H1 (cell line): ENCODE measurements at regions not wholly inside any gene's neighbourhood (a gene's known extent, or its start where the extent isn't known, plus 50 kb on each side); places are given as distances from the start of the nearest gene placed in this dataset.

Experiments
- BCL11A ChIP-seq, 2 experiments: IDR thresholded peaks; one replicate each; pipeline ENCODE4 v1.6.1; 2011; ENCODE audit warnings: low read depth in 2 of 2, low read length in 2 of 2, mild to moderate bottlenecking in 2 of 2
- CTCF ChIP-seq, 3 experiments: IDR thresholded peaks; 1 replicate in 2 of 3; 2 replicates in 1 of 3; pipeline versions ENCODE4 v1.5.1 to v1.6.1; 2011; ENCODE audit warnings: low read length in 3 of 3, mild to moderate bottlenecking in 3 of 3, inconsistent platforms in 2 of 3, low read depth in 1 of 3, moderate library complexity in 1 of 3; ENCODE audit not compliant: insufficient read depth in 1 of 3; ENCODE audit errors: control extremely low read depth in 1 of 3
- EP300 ChIP-seq, 2 experiments: IDR thresholded peaks; 1 replicate in 1 of 2; 2 replicates in 1 of 2; pipeline ENCODE4 v1.6.1; 2011 to 2012; ENCODE audit warnings: low read depth in 2 of 2, low read length in 2 of 2, mild to moderate bottlenecking in 2 of 2, borderline replicate concordance in 1 of 2, inconsistent platforms in 1 of 2, moderate library complexity in 1 of 2
- EZH2 ChIP-seq: fragments of 200-600 bp; sonication (generic); IDR thresholded peaks from 2 replicates; pipeline ENCODE4 v1.7.1; 2012; ENCODE audit warnings: low read depth, mild to moderate bottlenecking, moderate library complexity, low read length, inconsistent platforms; ENCODE audit not compliant: severe bottlenecking
- KDM5A ChIP-seq: fragments of 200-600 bp; IDR thresholded peaks from 2 replicates; pipeline ENCODE4 v1.7.1; 2012; ENCODE audit warnings: mild to moderate bottlenecking, low read length, inconsistent platforms, mixed read lengths
- MAX ChIP-seq: IDR thresholded peaks from 2 replicates; pipeline ENCODE4 v1.6.1; 2012; ENCODE audit warnings: inconsistent platforms
- POLR2A ChIP-seq, 2 experiments: IDR thresholded peaks; 1 replicate in 1 of 2; 2 replicates in 1 of 2; pipeline ENCODE4 v1.6.1; 2011; ENCODE audit warnings: low read depth in 2 of 2, low read length in 2 of 2, mild to moderate bottlenecking in 2 of 2; ENCODE audit errors: control extremely low read depth in 1 of 2
- POLR2AphosphoS5 ChIP-seq: IDR thresholded peaks from 2 replicates; pipeline ENCODE4 v1.6.1; 2011; ENCODE audit warnings: low read depth, low read length
- SRF ChIP-seq: IDR thresholded peaks from 2 replicates; pipeline ENCODE4 v1.6.1; 2011; ENCODE audit warnings: mild to moderate bottlenecking, low read depth, low read length, moderate library complexity
- TAF1 ChIP-seq: IDR thresholded peaks from 2 replicates; pipeline ENCODE4 v1.6.1; 2011; ENCODE audit warnings: mild to moderate bottlenecking, low read depth, low read length
- TEAD4 ChIP-seq: IDR thresholded peaks from 2 replicates; pipeline ENCODE4 v1.6.1; 2012; ENCODE audit warnings: low read depth, low read length, inconsistent platforms, mixed read lengths
- YY1 ChIP-seq: IDR thresholded peaks from 2 replicates; pipeline ENCODE4 v1.6.1; 2011; ENCODE audit warnings: low read depth, mild to moderate bottlenecking, low read length

GRCh38 chr2:174669336-174669735 lies 71.7 kb upstream of the WIPF1 start:
- no peak for TF ChIP-seq CTCF (IDR thresholded peaks at IDR 0.05; ENCODE audit: control extremely low read depth in 1 of 3, insufficient read depth in 1 of 3, low read depth in 1 of 3, low read length in 3 of 3)
- no peak for TF ChIP-seq MAX
- TF ChIP-seq POLR2A (IDR thresholded peaks at IDR 0.05; ENCODE audit: control extremely low read depth in 1 of 2, low read depth in 2 of 2, low read length in 2 of 2), result no peak
- TF ChIP-seq TEAD4, result no peak
- no peak for TF ChIP-seq TAF1
- TF ChIP-seq YY1, result no peak
- TF ChIP-seq BCL11A (IDR thresholded peaks at IDR 0.05; ENCODE audit: low read depth in 2 of 2, low read length in 2 of 2), result no peak
- no peak for TF ChIP-seq KDM5A
- TF ChIP-seq POLR2AphosphoS5, result no peak
- TF ChIP-seq EZH2, result no peak
- TF ChIP-seq SRF, result no peak
- no peak for TF ChIP-seq EP300 (IDR thresholded peaks at IDR 0.05; ENCODE audit: borderline replicate concordance in 1 of 2, low read depth in 2 of 2, low read length in 2 of 2)
